ENCODE measurements at regions not wholly inside any gene's neighbourhood (a gene's known extent, or its start where the extent isn't known, plus 50 kb on each side); places are given as distances from the start of the nearest gene placed in this dataset.

- POLR2A ChIA-PET = no interaction called here
These were observed 131.9 kb upstream of the CAND1 start for GRCh38 chr12:67137256-67137655.

GRCh38 chr12:67141296-67142018 is 127.7 kb upstream of the CAND1 start:
- no TSS peak for BruUV-seq (replicated peaks)
- Histone ChIP-seq H3K9me3 (ENCODE audit: control insufficient read depth, insufficient read depth, low read depth, low read length) (no peaks in the 10 kb centered on the region), H3K27ac (ENCODE audit: low read length) (no peak overlapping the region), H3K27me3 (ENCODE audit: control insufficient read depth, insufficient read depth, low read length) (peaks cover 4% of the 10 kb centered on the region), H3K4me3 (ENCODE audit: low read depth in 2 of 2, low read length in 2 of 2) (no peak overlapping the region), H3K36me3 (ENCODE audit: control insufficient read depth, insufficient read depth, low read length) (no peaks in the 10 kb centered on the region), H3K4me1 (ENCODE audit: control insufficient read depth, insufficient read depth, low read length) (no peaks in the 10 kb centered on the region)
- POLR2A ChIA-PET = no interaction called here
- in situ Hi-C loops (cut with HindIII; ENCODE audit: low pct_unique_long_range_greater_than_20kb, low sequenced_read_pairs) = no loop called here
- no peak for DNase-seq (ENCODE audit: low read depth, low spot score)
- no peak for ATAC-seq
- intact Hi-C loops (cut with micrococcal nuclease; ENCODE audit: unreplicated experiment) = no loop called here
- CTCF ChIA-PET = no interaction called here
- TF ChIP-seq TCF7L2 (IDR thresholded peaks at IDR 0.05; ENCODE audit: low read depth, low read length) (no peak), POLR2AphosphoS5 (IDR thresholded peaks at IDR 0.05; ENCODE audit: low read depth, low read length) (no peak), SIN3A (IDR thresholded peaks at IDR 0.05; ENCODE audit: borderline replicate concordance, insufficient read depth, low read depth, low read length) (no peak)
- TF ChIP-seq, protein P1, sequence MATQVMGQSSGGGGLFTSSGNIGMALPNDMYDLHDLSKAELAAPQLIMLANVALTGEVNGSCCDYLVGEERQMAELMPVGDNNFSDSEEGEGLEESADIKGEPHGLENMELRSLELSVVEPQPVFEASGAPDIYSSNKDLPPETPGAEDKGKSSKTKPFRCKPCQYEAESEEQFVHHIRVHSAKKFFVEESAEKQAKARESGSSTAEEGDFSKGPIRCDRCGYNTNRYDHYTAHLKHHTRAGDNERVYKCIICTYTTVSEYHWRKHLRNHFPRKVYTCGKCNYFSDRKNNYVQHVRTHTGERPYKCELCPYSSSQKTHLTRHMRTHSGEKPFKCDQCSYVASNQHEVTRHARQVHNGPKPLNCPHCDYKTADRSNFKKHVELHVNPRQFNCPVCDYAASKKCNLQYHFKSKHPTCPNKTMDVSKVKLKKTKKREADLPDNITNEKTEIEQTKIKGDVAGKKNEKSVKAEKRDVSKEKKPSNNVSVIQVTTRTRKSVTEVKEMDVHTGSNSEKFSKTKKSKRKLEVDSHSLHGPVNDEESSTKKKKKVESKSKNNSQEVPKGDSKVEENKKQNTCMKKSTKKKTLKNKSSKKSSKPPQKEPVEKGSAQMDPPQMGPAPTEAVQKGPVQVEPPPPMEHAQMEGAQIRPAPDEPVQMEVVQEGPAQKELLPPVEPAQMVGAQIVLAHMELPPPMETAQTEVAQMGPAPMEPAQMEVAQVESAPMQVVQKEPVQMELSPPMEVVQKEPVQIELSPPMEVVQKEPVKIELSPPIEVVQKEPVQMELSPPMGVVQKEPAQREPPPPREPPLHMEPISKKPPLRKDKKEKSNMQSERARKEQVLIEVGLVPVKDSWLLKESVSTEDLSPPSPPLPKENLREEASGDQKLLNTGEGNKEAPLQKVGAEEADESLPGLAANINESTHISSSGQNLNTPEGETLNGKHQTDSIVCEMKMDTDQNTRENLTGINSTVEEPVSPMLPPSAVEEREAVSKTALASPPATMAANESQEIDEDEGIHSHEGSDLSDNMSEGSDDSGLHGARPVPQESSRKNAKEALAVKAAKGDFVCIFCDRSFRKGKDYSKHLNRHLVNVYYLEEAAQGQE (IDR thresholded peaks at IDR 0.05; ENCODE audit: insufficient read depth in 1 of 2, low read depth in 2 of 2, low read length in 1 of 2) = no peak
- TF ChIP-seq, protein P2, sequence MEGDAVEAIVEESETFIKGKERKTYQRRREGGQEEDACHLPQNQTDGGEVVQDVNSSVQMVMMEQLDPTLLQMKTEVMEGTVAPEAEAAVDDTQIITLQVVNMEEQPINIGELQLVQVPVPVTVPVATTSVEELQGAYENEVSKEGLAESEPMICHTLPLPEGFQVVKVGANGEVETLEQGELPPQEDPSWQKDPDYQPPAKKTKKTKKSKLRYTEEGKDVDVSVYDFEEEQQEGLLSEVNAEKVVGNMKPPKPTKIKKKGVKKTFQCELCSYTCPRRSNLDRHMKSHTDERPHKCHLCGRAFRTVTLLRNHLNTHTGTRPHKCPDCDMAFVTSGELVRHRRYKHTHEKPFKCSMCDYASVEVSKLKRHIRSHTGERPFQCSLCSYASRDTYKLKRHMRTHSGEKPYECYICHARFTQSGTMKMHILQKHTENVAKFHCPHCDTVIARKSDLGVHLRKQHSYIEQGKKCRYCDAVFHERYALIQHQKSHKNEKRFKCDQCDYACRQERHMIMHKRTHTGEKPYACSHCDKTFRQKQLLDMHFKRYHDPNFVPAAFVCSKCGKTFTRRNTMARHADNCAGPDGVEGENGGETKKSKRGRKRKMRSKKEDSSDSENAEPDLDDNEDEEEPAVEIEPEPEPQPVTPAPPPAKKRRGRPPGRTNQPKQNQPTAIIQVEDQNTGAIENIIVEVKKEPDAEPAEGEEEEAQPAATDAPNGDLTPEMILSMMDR (IDR thresholded peaks at IDR 0.05) = no peak

More at GRCh38 chr12:67137256-67137655, 131.9 kb upstream of the CAND1 start:
- CTCF ChIA-PET = no interaction called here
- TF ChIP-seq, protein P1 (IDR thresholded peaks at IDR 0.05; ENCODE audit: insufficient read depth in 1 of 2, low read depth in 2 of 2, low read length in 1 of 2) = no peak
- TF ChIP-seq TCF7L2 (IDR thresholded peaks at IDR 0.05; ENCODE audit: low read depth, low read length) (no peak), SIN3A (IDR thresholded peaks at IDR 0.05; ENCODE audit: borderline replicate concordance, insufficient read depth, low read depth, low read length) (no peak), POLR2AphosphoS5 (IDR thresholded peaks at IDR 0.05; ENCODE audit: low read depth, low read length) (no peak)
- TF ChIP-seq, protein P2 (IDR thresholded peaks at IDR 0.05) = no peak
- H3K4me1 ChIP-seq (ENCODE audit: control insufficient read depth, insufficient read depth, low read length) = no peaks in the 10 kb centered on the region
- DNase-seq (ENCODE audit: low read depth, low spot score) (no peak), ATAC-seq (no peak)
- no peaks in the 10 kb centered on the region for H3K9me3 ChIP-seq (ENCODE audit: control insufficient read depth, insufficient read depth, low read depth, low read length)
- intact Hi-C loops (cut with micrococcal nuclease; ENCODE audit: unreplicated experiment) (no loop called here), in situ Hi-C loops (cut with HindIII; ENCODE audit: low pct_unique_long_range_greater_than_20kb, low sequenced_read_pairs) (no loop called here)
- H3K4me3 ChIP-seq (ENCODE audit: low read depth in 2 of 2, low read length in 2 of 2) = no peak overlapping the region
- H3K27ac ChIP-seq (ENCODE audit: low read length) = no peak overlapping the region
- H3K27me3 ChIP-seq (ENCODE audit: control insufficient read depth, insufficient read depth, low read length) = peaks cover 6% of the 10 kb centered on the region
- BruUV-seq (replicated peaks) = no TSS peak
- H3K36me3 ChIP-seq (ENCODE audit: control insufficient read depth, insufficient read depth, low read length) = no peaks in the 10 kb centered on the region

Data from Panc1 (cell line).